ENCODE measurements at regions not wholly inside any gene's neighbourhood (a gene's known extent, or its start where the extent isn't known, plus 50 kb on each side); places are given as distances from the start of the nearest gene placed in this dataset.

GRCh38 chr17:27109346-27109745 is 184.6 kb upstream of the WSB1 start:
- DNase-seq (ENCODE audit: low read depth), result no peak
- TF ChIP-seq POLR2A (IDR thresholded peaks at IDR 0.05; ENCODE audit: extremely low read depth, insufficient read length) (no peak), MYC (IDR thresholded peaks at IDR 0.05; ENCODE audit: low read depth, low read length) (no peak)
- TF ChIP-seq, protein P1, sequence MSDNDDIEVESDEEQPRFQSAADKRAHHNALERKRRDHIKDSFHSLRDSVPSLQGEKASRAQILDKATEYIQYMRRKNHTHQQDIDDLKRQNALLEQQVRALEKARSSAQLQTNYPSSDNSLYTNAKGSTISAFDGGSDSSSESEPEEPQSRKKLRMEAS (IDR thresholded peaks at IDR 0.05; ENCODE audit: low read depth, low read length), result no peak
- TF ChIP-seq, protein P2, sequence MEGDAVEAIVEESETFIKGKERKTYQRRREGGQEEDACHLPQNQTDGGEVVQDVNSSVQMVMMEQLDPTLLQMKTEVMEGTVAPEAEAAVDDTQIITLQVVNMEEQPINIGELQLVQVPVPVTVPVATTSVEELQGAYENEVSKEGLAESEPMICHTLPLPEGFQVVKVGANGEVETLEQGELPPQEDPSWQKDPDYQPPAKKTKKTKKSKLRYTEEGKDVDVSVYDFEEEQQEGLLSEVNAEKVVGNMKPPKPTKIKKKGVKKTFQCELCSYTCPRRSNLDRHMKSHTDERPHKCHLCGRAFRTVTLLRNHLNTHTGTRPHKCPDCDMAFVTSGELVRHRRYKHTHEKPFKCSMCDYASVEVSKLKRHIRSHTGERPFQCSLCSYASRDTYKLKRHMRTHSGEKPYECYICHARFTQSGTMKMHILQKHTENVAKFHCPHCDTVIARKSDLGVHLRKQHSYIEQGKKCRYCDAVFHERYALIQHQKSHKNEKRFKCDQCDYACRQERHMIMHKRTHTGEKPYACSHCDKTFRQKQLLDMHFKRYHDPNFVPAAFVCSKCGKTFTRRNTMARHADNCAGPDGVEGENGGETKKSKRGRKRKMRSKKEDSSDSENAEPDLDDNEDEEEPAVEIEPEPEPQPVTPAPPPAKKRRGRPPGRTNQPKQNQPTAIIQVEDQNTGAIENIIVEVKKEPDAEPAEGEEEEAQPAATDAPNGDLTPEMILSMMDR (IDR thresholded peaks at IDR 0.05; ENCODE audit: low read depth, low read length), result no peak
- no peak overlapping the region for H3K4me3 ChIP-seq (ENCODE audit: low read depth, low read length)

DNA sequence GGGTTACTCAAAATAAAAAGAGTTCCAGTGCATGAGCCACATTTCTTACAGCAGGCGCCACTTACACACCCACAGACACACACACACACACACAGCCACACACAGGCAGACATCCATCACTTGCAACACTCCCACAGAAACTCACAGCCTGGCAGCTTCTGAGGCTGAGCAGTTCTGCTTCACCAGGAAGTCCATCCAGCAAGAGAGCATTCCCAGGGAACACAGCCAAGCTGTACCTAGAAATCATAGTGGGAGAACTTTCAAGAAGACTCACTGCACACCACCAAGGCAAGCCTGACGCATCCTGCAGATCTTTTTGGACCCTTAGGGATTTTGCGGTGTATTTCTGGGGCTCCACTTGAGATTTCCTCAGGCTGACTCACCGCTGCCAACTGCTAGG is 140.9 kb upstream of the WSB1 start:
- H3K4me3 ChIP-seq (ENCODE audit: low read depth, low read length), result no peak overlapping the region
- no peak for TF ChIP-seq MYC (IDR thresholded peaks at IDR 0.05; ENCODE audit: low read depth, low read length)
- TF ChIP-seq, protein P2 (IDR thresholded peaks at IDR 0.05; ENCODE audit: low read depth, low read length), result no peak
- TF ChIP-seq POLR2A (IDR thresholded peaks at IDR 0.05; ENCODE audit: extremely low read depth, insufficient read length), result no peak
- TF ChIP-seq, protein P1 (IDR thresholded peaks at IDR 0.05; ENCODE audit: low read depth, low read length), result no peak
- no peak for DNase-seq (ENCODE audit: low read depth)

- TF ChIP-seq POLR2A (IDR thresholded peaks at IDR 0.05; ENCODE audit: extremely low read depth, insufficient read length) (no peak), MYC (IDR thresholded peaks at IDR 0.05; ENCODE audit: low read depth, low read length) (no peak)
- TF ChIP-seq, protein P2 (IDR thresholded peaks at IDR 0.05; ENCODE audit: low read depth, low read length), result no peak
- TF ChIP-seq, protein P1 (IDR thresholded peaks at IDR 0.05; ENCODE audit: low read depth, low read length), result no peak
- DNase-seq (ENCODE audit: low read depth), result no peak
- H3K4me3 ChIP-seq (ENCODE audit: low read depth, low read length), result no peak overlapping the region
These were observed 138.0 kb upstream of the WSB1 start for GRCh38 chr17:27155866-27156265.

DNA sequence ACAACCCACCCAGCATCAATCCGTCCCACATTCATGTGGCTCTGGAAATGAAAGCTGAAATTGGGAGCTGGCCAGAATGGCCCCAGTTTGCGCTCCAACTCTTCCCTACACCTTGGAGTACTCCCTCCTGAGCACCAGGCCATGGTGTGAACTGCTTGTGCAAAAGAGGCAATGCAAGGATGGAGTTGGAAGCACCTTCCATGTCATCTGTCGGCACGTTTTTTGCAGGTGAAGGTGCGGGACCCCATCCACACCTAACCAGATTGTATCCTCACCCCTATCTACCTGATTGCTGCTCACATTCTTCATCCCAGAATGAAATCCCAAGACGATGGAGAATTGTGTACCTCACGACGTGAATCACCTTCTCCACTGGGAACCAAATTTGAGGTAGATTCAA is 136.6 kb upstream of the WSB1 start:
- no peak overlapping the region for H3K4me3 ChIP-seq (ENCODE audit: low read depth, low read length)
- TF ChIP-seq, protein P2 (IDR thresholded peaks at IDR 0.05; ENCODE audit: low read depth, low read length), result no peak
- TF ChIP-seq POLR2A (IDR thresholded peaks at IDR 0.05; ENCODE audit: extremely low read depth, insufficient read length), result no peak
- TF ChIP-seq, protein P1 (IDR thresholded peaks at IDR 0.05; ENCODE audit: low read depth, low read length), result no peak
- no peak for TF ChIP-seq MYC (IDR thresholded peaks at IDR 0.05; ENCODE audit: low read depth, low read length)
- no peak for DNase-seq (ENCODE audit: low read depth)

DNA sequence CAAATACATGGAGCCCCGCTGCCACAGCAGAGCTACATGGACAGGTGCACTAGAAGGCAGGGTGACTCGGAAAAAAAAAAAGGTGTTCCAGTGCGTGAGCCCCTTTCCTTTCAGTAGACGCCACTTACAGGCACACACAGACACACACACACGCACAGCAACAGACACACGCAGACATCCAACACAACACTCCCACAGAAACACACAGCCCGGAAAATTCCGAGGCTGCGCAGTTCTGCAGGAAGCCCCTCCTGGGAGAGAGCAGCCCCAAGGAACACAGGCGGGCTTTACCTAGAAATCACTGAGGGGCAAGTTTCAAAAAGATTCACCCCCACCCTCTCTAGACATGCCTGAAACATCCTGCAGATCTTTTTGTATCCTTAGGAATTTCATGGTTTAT is 136.0 kb upstream of the WSB1 start:
- no peak overlapping the region for H3K4me3 ChIP-seq (ENCODE audit: low read depth, low read length)
- DNase-seq (ENCODE audit: low read depth), result no peak
- TF ChIP-seq MYC (IDR thresholded peaks at IDR 0.05; ENCODE audit: low read depth, low read length) (no peak), POLR2A (IDR thresholded peaks at IDR 0.05; ENCODE audit: extremely low read depth, insufficient read length) (no peak)
- TF ChIP-seq, protein P2 (IDR thresholded peaks at IDR 0.05; ENCODE audit: low read depth, low read length), result no peak
- TF ChIP-seq, protein P1 (IDR thresholded peaks at IDR 0.05; ENCODE audit: low read depth, low read length), result no peak

GRCh38 chr17:27158382-27158781 is 135.5 kb upstream of the WSB1 start:
- TF ChIP-seq POLR2A (IDR thresholded peaks at IDR 0.05; ENCODE audit: extremely low read depth, insufficient read length) (no peak), MYC (IDR thresholded peaks at IDR 0.05; ENCODE audit: low read depth, low read length) (no peak)
- TF ChIP-seq, protein P2 (IDR thresholded peaks at IDR 0.05; ENCODE audit: low read depth, low read length), result no peak
- TF ChIP-seq, protein P1 (IDR thresholded peaks at IDR 0.05; ENCODE audit: low read depth, low read length), result no peak
- no peak for DNase-seq (ENCODE audit: low read depth)
- H3K4me3 ChIP-seq (ENCODE audit: low read depth, low read length), result no peak overlapping the region

All from NB4 (cell line).